ENCODE measurements at regions not wholly inside any gene's neighbourhood (a gene's known extent, or its start where the extent isn't known, plus 50 kb on each side); places are given as distances from the start of the nearest gene placed in this dataset.

GRCh38 chr20:48040051-48040450 lies 254.8 kb upstream of the SULF2 start:
- TF ChIP-seq ZFP3 (CRISPR knock-in tag; IDR thresholded peaks at IDR 0.05): no peak
- TF ChIP-seq ESRRG (CRISPR knock-in tag; IDR thresholded peaks at IDR 0.05): no peak
- TF ChIP-seq ZNF8 (CRISPR knock-in tag; IDR thresholded peaks at IDR 0.05): no peak
- no peak for TF ChIP-seq PATZ1 (CRISPR knock-in tag; IDR thresholded peaks at IDR 0.05; ENCODE audit: borderline replicate concordance)
- TF ChIP-seq ZFP30 (CRISPR knock-in tag; IDR thresholded peaks at IDR 0.05): no peak
- TF ChIP-seq ARNTL (CRISPR knock-in tag; IDR thresholded peaks at IDR 0.05; ENCODE audit: borderline replicate concordance, low read depth): no peak
- no peak for TF ChIP-seq POU6F1 (CRISPR knock-in tag; IDR thresholded peaks at IDR 0.05; ENCODE audit: borderline replicate concordance, low read depth)
- no peak for TF ChIP-seq CREB5 (CRISPR knock-in tag; IDR thresholded peaks at IDR 0.05; ENCODE audit: low read depth)
- TF ChIP-seq TSHZ2 (CRISPR knock-in tag; IDR thresholded peaks at IDR 0.05): no peak
- no peak for TF ChIP-seq GLIS3 (CRISPR knock-in tag; IDR thresholded peaks at IDR 0.05)
- no peak for TF ChIP-seq TCF4 (CRISPR knock-in tag; IDR thresholded peaks at IDR 0.05; ENCODE audit: borderline replicate concordance)
- TF ChIP-seq RARB (CRISPR knock-in tag; IDR thresholded peaks at IDR 0.05): no peak

Measured in SK-N-SH treated with all-trans-retinoic acid at 6 μM for 48 hours (cell line).